WTC11 (cell line): ENCODE measurements at regions not wholly inside any gene's neighbourhood (a gene's known extent, or its start where the extent isn't known, plus 50 kb on each side); places are given as distances from the start of the nearest gene placed in this dataset.

Experiments used
- ATAC-seq: fragments of 200-7000 bp; cut with Tn5 transposase; 2 replicates; pipeline ENCODE4 v1.10.0; 2021; ENCODE audit warnings: mild to moderate bottlenecking, moderate library complexity
- CTCF ChIA-PET: fragments of 300-600 bp; sonication (Branson Sonifier 250); formaldehyde crosslinking; loops from one replicate; lab custom pipeline; 2021; ENCODE audit warnings: antibody characterized with exemption; lab: Charles Lee
- POLR2A ChIA-PET: fragments of 350-600 bp; sonication (Branson Sonifier 250); formaldehyde crosslinking; loops from one replicate; lab custom pipeline; 2021; ENCODE audit warnings: antibody characterized with exemption; lab: Charles Lee
- DNase-seq: peaks from one replicate; pipeline ENCODE4 v3.0.0; 2021; ENCODE audit warnings: low spot score
- H3K27ac Mint-ChIP-seq: 2 replicates; pipeline ENCODE4 v1.8.0; 2021; ENCODE audit warnings: mixed read lengths
- H3K27me3 Mint-ChIP-seq: 2 replicates; pipeline ENCODE4 v1.8.0; 2021; ENCODE audit warnings: low read depth, mild to moderate bottlenecking, moderate library complexity, mixed read lengths
- H3K36me3 Mint-ChIP-seq: 2 replicates; pipeline ENCODE4 v1.8.0; 2021; ENCODE audit warnings: mixed read lengths
- H3K4me1 Mint-ChIP-seq: 2 replicates; pipeline ENCODE4 v1.8.0; 2022; ENCODE audit warnings: mixed read lengths
- H3K4me3 Mint-ChIP-seq: 2 replicates; pipeline ENCODE4 v1.8.0; 2021; ENCODE audit warnings: mild to moderate bottlenecking, moderate library complexity, mixed read lengths
- H3K9me3 Mint-ChIP-seq: 2 replicates; pipeline ENCODE4 v1.8.0; 2021; ENCODE audit warnings: mixed read lengths
- GRHL2 ChIP-seq: fragments of 250-450 bp; sonication (Bioruptor Pico); IDR thresholded peaks from 2 replicates; pipeline ENCODE4 v1.8.0; 2022; ENCODE audit warnings: mild to moderate bottlenecking, moderate library complexity; ENCODE audit not compliant: insufficient replicate concordance, severe bottlenecking
- KAT7 ChIP-seq: sonication (generic); formaldehyde crosslinking; IDR thresholded peaks from 2 replicates; pipeline ENCODE4 v1.8.1; 2023; ENCODE audit warnings: missing genetic modification reagents, mild to moderate bottlenecking, borderline replicate concordance
- MYBL2 ChIP-seq: sonication (generic); formaldehyde crosslinking; IDR thresholded peaks from 2 replicates; pipeline ENCODE4 v1.8.1; 2023; ENCODE audit warnings: mild to moderate bottlenecking, moderate library complexity, missing genetic modification reagents
- NFYB ChIP-seq: sonication (generic); formaldehyde crosslinking; conservative IDR thresholded peaks from 2 replicates; pipeline ENCODE4 v1.8.0; 2022; ENCODE audit warnings: low read depth, missing genetic modification reagents
- PRRX2 ChIP-seq: fragments of 250-450 bp; sonication (Bioruptor Pico); IDR thresholded peaks from 2 replicates; pipeline ENCODE4 v1.8.0; 2021; ENCODE audit warnings: mild to moderate bottlenecking
- RORB ChIP-seq: fragments of 250-450 bp; sonication (Bioruptor Pico); IDR thresholded peaks from 2 replicates; pipeline ENCODE4 v1.9.0; 2021; ENCODE audit warnings: mild to moderate bottlenecking
- SMAD3 ChIP-seq: sonication (generic); formaldehyde crosslinking; IDR thresholded peaks from 2 replicates; pipeline ENCODE4 v1.8.0; 2022; ENCODE audit warnings: missing genetic modification reagents, mild to moderate bottlenecking, borderline replicate concordance
- TCF7 ChIP-seq: sonication (generic); formaldehyde crosslinking; IDR thresholded peaks from 2 replicates; pipeline ENCODE4 v1.8.0; 2022; ENCODE audit warnings: mild to moderate bottlenecking, low read depth, missing genetic modification reagents, moderate library complexity
- ZNF263 ChIP-seq: sonication (generic); formaldehyde crosslinking; IDR thresholded peaks from 2 replicates; pipeline ENCODE4 v1.8.1; 2022; ENCODE audit warnings: low read depth, mild to moderate bottlenecking, moderate library complexity, missing genetic modification reagents
- ZNF423 ChIP-seq: fragments of 250-450 bp; sonication (Bioruptor Pico); IDR thresholded peaks from 2 replicates; pipeline ENCODE4 v2.1.2; 2022; ENCODE audit warnings: mild to moderate bottlenecking, moderate library complexity
- TF ChIP-seq, protein P1 (sequence below): fragments of 250-450 bp; sonication (Bioruptor Pico); IDR thresholded peaks from 2 replicates; pipeline ENCODE4 v1.8.0; 2021; ENCODE audit warnings: mild to moderate bottlenecking
- TF ChIP-seq, protein P2 (sequence below): sonication (generic); formaldehyde crosslinking; conservative IDR thresholded peaks from 2 replicates; pipeline ENCODE4 v1.8.1; 2023; ENCODE audit warnings: mild to moderate bottlenecking, low read depth, missing genetic modification reagents, moderate library complexity
- TF ChIP-seq, protein P3 (sequence below): sonication (generic); formaldehyde crosslinking; IDR thresholded peaks from 2 replicates; pipeline ENCODE4 v1.8.0; 2022; ENCODE audit warnings: mild to moderate bottlenecking, missing genetic modification reagents
- TF ChIP-seq, protein P4 (sequence below): fragments of 250-450 bp; sonication (Bioruptor Pico); IDR thresholded peaks from 2 replicates; pipeline ENCODE4 v1.9.0; 2021; ENCODE audit warnings: moderate library complexity, mild to moderate bottlenecking, inconsistent platforms, borderline replicate concordance
- TF ChIP-seq, protein P5 (sequence below): sonication (generic); formaldehyde crosslinking; IDR thresholded peaks from 2 replicates; pipeline ENCODE4 v1.8.1; 2022; ENCODE audit warnings: low read depth, mild to moderate bottlenecking, moderate library complexity, missing genetic modification reagents, borderline replicate concordance
- TF ChIP-seq, protein P6 (sequence below): fragments of 250-450 bp; sonication (Bioruptor Pico); IDR thresholded peaks from 2 replicates; pipeline ENCODE4 v2.1.2; 2022; ENCODE audit warnings: mild to moderate bottlenecking, moderate library complexity
- TF ChIP-seq, protein P7 (sequence below): sonication (generic); formaldehyde crosslinking; IDR thresholded peaks from 2 replicates; pipeline ENCODE4 v1.8.1; 2023; ENCODE audit warnings: mild to moderate bottlenecking, moderate library complexity, missing genetic modification reagents
- TF ChIP-seq, protein P8 (sequence below): sonication (generic); formaldehyde crosslinking; IDR thresholded peaks from 2 replicates; pipeline ENCODE4 v1.8.0; 2022; ENCODE audit warnings: mild to moderate bottlenecking, missing genetic modification reagents

DNA sequence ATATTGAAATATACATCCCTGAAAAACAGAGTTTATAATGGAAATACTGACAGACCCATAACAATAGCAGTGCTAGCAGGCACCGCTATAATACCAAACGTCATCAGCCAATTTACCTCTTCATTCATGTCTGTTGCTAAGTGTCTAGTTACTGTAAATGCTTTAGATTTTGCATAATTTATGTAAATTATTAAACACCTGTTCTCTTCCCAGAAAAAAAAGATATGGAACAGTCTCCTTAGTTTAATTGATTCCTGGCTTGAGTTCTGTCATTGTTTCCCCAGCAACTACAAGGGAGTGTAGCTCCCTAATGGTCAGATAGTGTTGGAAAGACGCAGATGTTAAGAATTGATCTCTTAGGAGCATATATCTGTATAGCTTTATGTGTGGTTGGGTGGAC, 817.9 kb upstream of the ADGRL2 start (continued):
- TF ChIP-seq KAT7 (CRISPR knock-in tag), result no peak

DNA sequence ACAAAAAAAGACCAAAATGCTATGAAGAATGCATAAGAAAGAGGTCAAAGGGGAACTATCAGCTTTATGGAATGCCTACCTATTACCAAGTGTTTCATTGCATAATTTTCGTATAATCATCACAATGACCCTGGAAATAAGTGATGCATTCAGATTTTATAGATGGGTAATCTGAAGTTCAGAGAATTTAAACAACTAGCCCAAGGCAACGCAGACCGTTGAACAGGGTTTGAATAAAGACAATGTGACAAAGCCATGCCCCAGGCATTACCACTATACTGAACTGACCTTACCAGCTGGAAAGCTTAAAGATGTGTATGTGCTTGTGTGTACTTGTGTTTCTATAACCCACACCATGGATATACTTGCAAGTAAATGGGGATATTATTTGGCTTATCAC, 827.6 kb upstream of the ADGRL2 start:
- POLR2A ChIA-PET, result no interaction called here
- no peak overlapping the region for H3K27ac Mint-ChIP-seq
- DNase-seq (no peak), ATAC-seq (no peak)
- TF ChIP-seq GRHL2 (CRISPR knock-in tag), result no peak
- no peak for TF ChIP-seq ZNF423 (CRISPR knock-in tag)
- TF ChIP-seq, protein P1, sequence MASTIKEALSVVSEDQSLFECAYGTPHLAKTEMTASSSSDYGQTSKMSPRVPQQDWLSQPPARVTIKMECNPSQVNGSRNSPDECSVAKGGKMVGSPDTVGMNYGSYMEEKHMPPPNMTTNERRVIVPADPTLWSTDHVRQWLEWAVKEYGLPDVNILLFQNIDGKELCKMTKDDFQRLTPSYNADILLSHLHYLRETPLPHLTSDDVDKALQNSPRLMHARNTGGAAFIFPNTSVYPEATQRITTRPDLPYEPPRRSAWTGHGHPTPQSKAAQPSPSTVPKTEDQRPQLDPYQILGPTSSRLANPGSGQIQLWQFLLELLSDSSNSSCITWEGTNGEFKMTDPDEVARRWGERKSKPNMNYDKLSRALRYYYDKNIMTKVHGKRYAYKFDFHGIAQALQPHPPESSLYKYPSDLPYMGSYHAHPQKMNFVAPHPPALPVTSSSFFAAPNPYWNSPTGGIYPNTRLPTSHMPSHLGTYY, result no peak
- TF ChIP-seq TCF7 (CRISPR knock-in tag), result no peak
- TF ChIP-seq, protein P2, sequence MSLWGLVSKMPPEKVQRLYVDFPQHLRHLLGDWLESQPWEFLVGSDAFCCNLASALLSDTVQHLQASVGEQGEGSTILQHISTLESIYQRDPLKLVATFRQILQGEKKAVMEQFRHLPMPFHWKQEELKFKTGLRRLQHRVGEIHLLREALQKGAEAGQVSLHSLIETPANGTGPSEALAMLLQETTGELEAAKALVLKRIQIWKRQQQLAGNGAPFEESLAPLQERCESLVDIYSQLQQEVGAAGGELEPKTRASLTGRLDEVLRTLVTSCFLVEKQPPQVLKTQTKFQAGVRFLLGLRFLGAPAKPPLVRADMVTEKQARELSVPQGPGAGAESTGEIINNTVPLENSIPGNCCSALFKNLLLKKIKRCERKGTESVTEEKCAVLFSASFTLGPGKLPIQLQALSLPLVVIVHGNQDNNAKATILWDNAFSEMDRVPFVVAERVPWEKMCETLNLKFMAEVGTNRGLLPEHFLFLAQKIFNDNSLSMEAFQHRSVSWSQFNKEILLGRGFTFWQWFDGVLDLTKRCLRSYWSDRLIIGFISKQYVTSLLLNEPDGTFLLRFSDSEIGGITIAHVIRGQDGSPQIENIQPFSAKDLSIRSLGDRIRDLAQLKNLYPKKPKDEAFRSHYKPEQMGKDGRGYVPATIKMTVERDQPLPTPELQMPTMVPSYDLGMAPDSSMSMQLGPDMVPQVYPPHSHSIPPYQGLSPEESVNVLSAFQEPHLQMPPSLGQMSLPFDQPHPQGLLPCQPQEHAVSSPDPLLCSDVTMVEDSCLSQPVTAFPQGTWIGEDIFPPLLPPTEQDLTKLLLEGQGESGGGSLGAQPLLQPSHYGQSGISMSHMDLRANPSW (CRISPR knock-in tag), result no peak
- no peak for TF ChIP-seq ZNF263 (CRISPR knock-in tag)
- TF ChIP-seq, protein P3, sequence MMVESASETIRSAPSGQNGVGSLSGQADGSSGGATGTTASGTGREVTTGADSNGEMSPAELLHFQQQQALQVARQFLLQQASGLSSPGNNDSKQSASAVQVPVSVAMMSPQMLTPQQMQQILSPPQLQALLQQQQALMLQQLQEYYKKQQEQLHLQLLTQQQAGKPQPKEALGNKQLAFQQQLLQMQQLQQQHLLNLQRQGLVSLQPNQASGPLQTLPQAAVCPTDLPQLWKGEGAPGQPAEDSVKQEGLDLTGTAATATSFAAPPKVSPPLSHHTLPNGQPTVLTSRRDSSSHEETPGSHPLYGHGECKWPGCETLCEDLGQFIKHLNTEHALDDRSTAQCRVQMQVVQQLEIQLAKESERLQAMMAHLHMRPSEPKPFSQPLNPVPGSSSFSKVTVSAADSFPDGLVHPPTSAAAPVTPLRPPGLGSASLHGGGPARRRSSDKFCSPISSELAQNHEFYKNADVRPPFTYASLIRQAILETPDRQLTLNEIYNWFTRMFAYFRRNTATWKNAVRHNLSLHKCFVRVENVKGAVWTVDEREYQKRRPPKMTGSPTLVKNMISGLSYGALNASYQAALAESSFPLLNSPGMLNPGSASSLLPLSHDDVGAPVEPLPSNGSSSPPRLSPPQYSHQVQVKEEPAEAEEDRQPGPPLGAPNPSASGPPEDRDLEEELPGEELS (CRISPR knock-in tag), result no peak
- no peak overlapping the region for H3K4me3 Mint-ChIP-seq
- CTCF ChIA-PET, result no interaction called here
- peaks cover 3% of the 10 kb centered on the region for H3K36me3 Mint-ChIP-seq
- no peaks in the 10 kb centered on the region for H3K27me3 Mint-ChIP-seq
- H3K4me1 Mint-ChIP-seq, result no peaks in the 10 kb centered on the region
- peaks cover 4% of the 10 kb centered on the region for H3K9me3 Mint-ChIP-seq

DNA sequence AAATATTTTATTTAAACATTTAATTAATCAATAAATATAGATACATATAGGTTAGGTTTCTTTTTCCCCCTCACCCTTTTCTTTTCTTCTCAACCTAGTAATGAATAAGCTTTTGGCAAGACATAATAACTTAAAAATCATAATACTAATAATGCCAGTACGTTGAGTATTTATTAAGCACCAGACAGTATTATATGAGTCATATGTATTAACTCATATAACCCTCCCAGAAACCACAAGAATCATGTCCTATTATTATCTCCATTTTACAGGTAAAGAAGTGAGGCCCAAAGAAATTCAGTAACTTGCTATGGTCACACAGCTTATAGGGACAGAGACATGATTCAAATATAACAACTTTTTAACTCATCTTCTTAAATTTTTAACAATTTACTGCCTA, 834.5 kb upstream of the ADGRL2 start:
- CTCF ChIA-PET, result no interaction called here
- H3K9me3 Mint-ChIP-seq, result no peaks in the 10 kb centered on the region
- TF ChIP-seq SMAD3 (CRISPR knock-in tag), result no peak
- TF ChIP-seq RORB (CRISPR knock-in tag), result no peak
- TF ChIP-seq, protein P4, sequence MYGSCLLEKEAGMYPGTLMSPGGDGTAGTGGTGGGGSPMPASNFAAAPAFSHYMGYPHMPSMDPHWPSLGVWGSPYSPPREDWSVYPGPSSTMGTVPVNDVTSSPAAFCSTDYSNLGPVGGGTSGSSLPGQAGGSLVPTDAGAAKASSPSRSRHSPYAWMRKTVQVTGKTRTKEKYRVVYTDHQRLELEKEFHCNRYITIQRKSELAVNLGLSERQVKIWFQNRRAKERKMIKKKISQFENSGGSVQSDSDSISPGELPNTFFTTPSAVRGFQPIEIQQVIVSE (CRISPR knock-in tag), result no peak
- TF ChIP-seq MYBL2 (CRISPR knock-in tag), result no peak
- TF ChIP-seq, protein P5, sequence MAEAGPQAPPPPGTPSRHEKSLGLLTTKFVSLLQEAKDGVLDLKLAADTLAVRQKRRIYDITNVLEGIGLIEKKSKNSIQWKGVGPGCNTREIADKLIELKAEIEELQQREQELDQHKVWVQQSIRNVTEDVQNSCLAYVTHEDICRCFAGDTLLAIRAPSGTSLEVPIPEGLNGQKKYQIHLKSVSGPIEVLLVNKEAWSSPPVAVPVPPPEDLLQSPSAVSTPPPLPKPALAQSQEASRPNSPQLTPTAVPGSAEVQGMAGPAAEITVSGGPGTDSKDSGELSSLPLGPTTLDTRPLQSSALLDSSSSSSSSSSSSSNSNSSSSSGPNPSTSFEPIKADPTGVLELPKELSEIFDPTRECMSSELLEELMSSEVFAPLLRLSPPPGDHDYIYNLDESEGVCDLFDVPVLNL (CRISPR knock-in tag), result no peak
- TF ChIP-seq, protein P6, sequence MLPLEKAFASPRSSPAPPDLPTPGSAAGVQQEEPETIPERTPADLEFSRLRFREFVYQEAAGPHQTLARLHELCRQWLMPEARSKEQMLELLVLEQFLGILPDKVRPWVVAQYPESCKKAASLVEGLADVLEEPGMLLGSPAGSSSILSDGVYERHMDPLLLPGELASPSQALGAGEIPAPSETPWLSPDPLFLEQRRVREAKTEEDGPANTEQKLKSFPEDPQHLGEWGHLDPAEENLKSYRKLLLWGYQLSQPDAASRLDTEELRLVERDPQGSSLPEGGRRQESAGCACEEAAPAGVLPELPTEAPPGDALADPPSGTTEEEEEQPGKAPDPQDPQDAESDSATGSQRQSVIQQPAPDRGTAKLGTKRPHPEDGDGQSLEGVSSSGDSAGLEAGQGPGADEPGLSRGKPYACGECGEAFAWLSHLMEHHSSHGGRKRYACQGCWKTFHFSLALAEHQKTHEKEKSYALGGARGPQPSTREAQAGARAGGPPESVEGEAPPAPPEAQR (CRISPR knock-in tag), result no peak
- no peak for TF ChIP-seq PRRX2 (CRISPR knock-in tag)
- TF ChIP-seq, protein P7, sequence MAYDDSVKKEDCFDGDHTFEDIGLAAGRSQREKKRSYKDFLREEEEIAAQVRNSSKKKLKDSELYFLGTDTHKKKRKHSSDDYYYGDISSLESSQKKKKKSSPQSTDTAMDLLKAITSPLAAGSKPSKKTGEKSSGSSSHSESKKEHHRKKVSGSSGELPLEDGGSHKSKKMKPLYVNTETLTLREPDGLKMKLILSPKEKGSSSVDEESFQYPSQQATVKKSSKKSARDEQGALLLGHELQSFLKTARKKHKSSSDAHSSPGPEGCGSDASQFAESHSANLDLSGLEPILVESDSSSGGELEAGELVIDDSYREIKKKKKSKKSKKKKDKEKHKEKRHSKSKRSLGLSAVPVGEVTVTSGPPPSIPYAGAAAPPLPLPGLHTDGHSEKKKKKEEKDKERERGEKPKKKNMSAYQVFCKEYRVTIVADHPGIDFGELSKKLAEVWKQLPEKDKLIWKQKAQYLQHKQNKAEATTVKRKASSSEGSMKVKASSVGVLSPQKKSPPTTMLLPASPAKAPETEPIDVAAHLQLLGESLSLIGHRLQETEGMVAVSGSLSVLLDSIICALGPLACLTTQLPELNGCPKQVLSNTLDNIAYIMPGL, result no peak
- TF ChIP-seq, protein P8, sequence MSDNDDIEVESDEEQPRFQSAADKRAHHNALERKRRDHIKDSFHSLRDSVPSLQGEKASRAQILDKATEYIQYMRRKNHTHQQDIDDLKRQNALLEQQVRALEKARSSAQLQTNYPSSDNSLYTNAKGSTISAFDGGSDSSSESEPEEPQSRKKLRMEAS (CRISPR knock-in tag), result no peak
- no peak for TF ChIP-seq NFYB (CRISPR knock-in tag)
- TF ChIP-seq, protein P1, result no peak
- no peak for TF ChIP-seq KAT7 (CRISPR knock-in tag)

More for the DNA sequence above, 834.5 kb upstream of the ADGRL2 start:
- DNase-seq, result no peak
- no peak overlapping the region for H3K4me3 Mint-ChIP-seq
- ATAC-seq, result no peak
- peaks cover 13% of the 10 kb centered on the region for H3K4me1 Mint-ChIP-seq
- H3K27me3 Mint-ChIP-seq, result no peaks in the 10 kb centered on the region
- H3K27ac Mint-ChIP-seq, result no peak overlapping the region
- POLR2A ChIA-PET, result no interaction called here
- no peaks in the 10 kb centered on the region for H3K36me3 Mint-ChIP-seq
